K562 (cell line): ENCODE measurements at regions not wholly inside any gene's neighbourhood (a gene's known extent, or its start where the extent isn't known, plus 50 kb on each side); places are given as distances from the start of the nearest gene placed in this dataset.

ENCODE experiments used
- ATAC-seq: fragments of 200-7000 bp; cut with Tn5 transposase; 3 replicates; pipeline ENCODE4 v1.9.1; 2020; ENCODE audit warnings: moderate library complexity
- BruUV-seq: library from RNA; stranded (reverse); fragments of 400-500 nt; replicated peaks from 2 replicates; lab custom pipeline; 2021; lab: Mats Ljungman, UMichigan
- CTCF ChIA-PET: fragments of 300-600 bp; formaldehyde crosslinking; extraction: SDS; loops from one replicate; lab custom pipeline; 2021; ENCODE audit warnings: low intra/inter-chr PET ratio; lab: Yijun Ruan, JAX
- POLR2A ChIA-PET: fragments of 300-600, 350-650 bp; sonication (Branson Sonifier 250); formaldehyde crosslinking; extraction: SDS; loops from one replicate; lab custom pipeline; 2021; ENCODE audit warnings: antibody characterized with exemption, inconsistent platforms; lab: Yijun Ruan, JAX
- DNase-seq, 4 experiments: peaks; one replicate each; pipeline versions ENCODE4 v3.0.0 to v3.0.0-alpha.2; 2011 to 2018; ENCODE audit warnings: low spot score in 3 of 4, mixed read lengths in 3 of 4; ENCODE audit errors: extremely low read depth in 1 of 4
- FAIRE-seq: peaks from 2 replicates; lab custom pipeline; 2011; peaks lifted over from hg19 to GRCh38; lab: Jason Lieb, UNC
- H2AFZ ChIP-seq: 2 replicates; pipeline ENCODE4 v1.6.0; 2011; ENCODE audit warnings: low read depth, low read length, control low read depth, inconsistent platforms
- H3K27ac ChIP-seq: fragments of 200-600 bp; 3 replicates; pipeline ENCODE4 v1.8.0; 2011; ENCODE audit warnings: low read depth, mild to moderate bottlenecking, control low read depth, inconsistent platforms, low read length, moderate library complexity, mixed read lengths; ENCODE audit errors: extremely low read depth
- H3K27me3 ChIP-seq, 2 experiments: fragments of 300-600 bp in 1 of 2; 2 replicates in 1 of 2; 3 replicates in 1 of 2; pipeline versions ENCODE4 v1.6.0 to v1.8.0; 2011; ENCODE audit warnings: inconsistent platforms in 2 of 2, low read length in 2 of 2, mild to moderate bottlenecking in 1 of 2, mixed read lengths in 1 of 2, moderate library complexity in 1 of 2; ENCODE audit not compliant: control insufficient read depth in 2 of 2, insufficient read depth in 2 of 2
- H3K36me3 ChIP-seq: fragments of 300-600 bp; 3 replicates; pipeline ENCODE4 v1.8.0; 2011; ENCODE audit warnings: mild to moderate bottlenecking, low read length, inconsistent platforms; ENCODE audit not compliant: control insufficient read depth, insufficient read depth
- H3K4me1 ChIP-seq, 2 experiments: fragments of 200-600 bp in 1 of 2; replicated peaks in 1 of 2; 2 replicates in 1 of 2; 3 replicates in 1 of 2; pipeline versions ENCODE4 v1.5.1 to v1.8.0; 2011; ENCODE audit warnings: inconsistent platforms in 2 of 2, low read length in 2 of 2, mild to moderate bottlenecking in 1 of 2, mixed read lengths in 1 of 2, moderate library complexity in 1 of 2; ENCODE audit not compliant: control insufficient read depth in 2 of 2, insufficient read depth in 2 of 2
- H3K4me2 ChIP-seq: 2 replicates; pipeline ENCODE4 v1.6.1; 2011; ENCODE audit warnings: low read length, control low read depth, inconsistent platforms, mixed read lengths; ENCODE audit not compliant: insufficient read depth
- H3K4me3 ChIP-seq: fragments of 200-600 bp; sonication (generic), shearing (Covaris generic); 2 replicates; pipeline ENCODE4 v1.5.1; 2016; ENCODE audit warnings: control low read depth, inconsistent platforms
- H3K79me2 ChIP-seq: fragments of 200-600 bp; 3 replicates; pipeline ENCODE4 v1.8.0; 2011; ENCODE audit warnings: low read length, inconsistent platforms; ENCODE audit not compliant: control insufficient read depth, insufficient read depth
- H3K9ac ChIP-seq, 2 experiments: 2 replicates each; pipeline versions ENCODE4 v1.6.0 to v1.6.1; 2011; ENCODE audit warnings: low read depth in 2 of 2, low read length in 2 of 2, control low read depth in 1 of 2, inconsistent platforms in 1 of 2, mild to moderate bottlenecking in 1 of 2, mixed read lengths in 1 of 2; ENCODE audit not compliant: insufficient read depth in 1 of 2
- H3K9me1 ChIP-seq: one replicate; pipeline ENCODE4 v1.6.0; 2011; ENCODE audit warnings: inconsistent platforms, mild to moderate bottlenecking, low read length, moderate library complexity; ENCODE audit not compliant: control insufficient read depth, insufficient read depth
- H3K9me3 ChIP-seq: replicated peaks from 2 replicates; pipeline ENCODE4 v1.5.1; 2011; ENCODE audit warnings: low read depth, low read length, inconsistent platforms; ENCODE audit not compliant: control insufficient read depth, insufficient read depth
- H4K20me1 ChIP-seq: replicated peaks from 2 replicates; pipeline ENCODE4 v1.6.1; 2011; ENCODE audit warnings: low read length, inconsistent platforms, mixed read lengths; ENCODE audit not compliant: control insufficient read depth, insufficient read depth
- ARID2 ChIP-seq: fragments of 450-650 bp; IDR thresholded peaks from 2 replicates; pipeline ENCODE4 v1.6.1; 2017; ENCODE audit warnings: antibody characterized with exemption, mild to moderate bottlenecking
- ATF1 ChIP-seq, 2 experiments: fragments of 450-650 bp in 1 of 2; IDR thresholded peaks; 2 replicates each; pipeline ENCODE4 v1.6.1; 2016; ENCODE audit warnings: missing compliant biosample characterization in 1 of 2, missing genetic modification characterization in 1 of 2
- BACH1 ChIP-seq: fragments of 200-800 bp; sonication (Bioruptor generic); IDR thresholded peaks from 2 replicates; pipeline ENCODE4 v1.6.1; 2016; ENCODE audit warnings: missing genetic modification characterization, missing compliant biosample characterization
- CBFA2T2 ChIP-seq: fragments of 450-650 bp; conservative IDR thresholded peaks from 2 replicates; pipeline ENCODE4 v1.6.1; 2017; ENCODE audit warnings: mild to moderate bottlenecking
- HDGF ChIP-seq: fragments of 450-650 bp; IDR thresholded peaks from 2 replicates; pipeline ENCODE4 v1.6.1; 2016
- HNRNPUL1 ChIP-seq: fragments of 200-400 bp; formaldehyde crosslinking; IDR thresholded peaks from 2 replicates; pipeline ENCODE4 v1.6.1; 2017; ENCODE audit warnings: low read length
- IRF2 ChIP-seq: sonication (generic); formaldehyde crosslinking; IDR thresholded peaks from 2 replicates; pipeline ENCODE4 v1.8.1; 2022; ENCODE audit warnings: mild to moderate bottlenecking, missing genetic modification reagents
- KLF1 ChIP-seq: fragments of 450-650 bp; IDR thresholded peaks from 2 replicates; pipeline ENCODE4 v1.6.1; 2016; ENCODE audit warnings: missing genetic modification characterization, missing compliant biosample characterization
- KLF6 ChIP-seq: fragments of 250-450 bp; sonication (Bioruptor Pico); IDR thresholded peaks from 2 replicates; pipeline ENCODE4 v1.4.0; 2020; ENCODE audit warnings: mild to moderate bottlenecking, moderate library complexity, borderline replicate concordance
- NELFE ChIP-seq: IDR thresholded peaks from 2 replicates; pipeline ENCODE4 v1.6.1; 2011; ENCODE audit warnings: mild to moderate bottlenecking; ENCODE audit not compliant: insufficient read depth, insufficient read length
- NFXL1 ChIP-seq: fragments of 450-650 bp; formaldehyde crosslinking; IDR thresholded peaks from 2 replicates; pipeline ENCODE4 v1.4.0; 2021; ENCODE audit warnings: mild to moderate bottlenecking
- NR1H2 ChIP-seq: sonication (generic); formaldehyde crosslinking; IDR thresholded peaks from 2 replicates; pipeline ENCODE4 v1.4.0; 2020; ENCODE audit warnings: mild to moderate bottlenecking, missing genetic modification reagents
- POLR3A ChIP-seq: IDR thresholded peaks from 2 replicates; pipeline ENCODE4 v1.6.1; 2011; ENCODE audit warnings: borderline replicate concordance, mild to moderate bottlenecking, moderate library complexity; ENCODE audit not compliant: insufficient read length, insufficient read depth; ENCODE audit errors: extremely low read depth
- PTTG1 ChIP-seq: fragments of 450-650 bp; IDR thresholded peaks from 2 replicates; pipeline ENCODE4 v1.6.1; 2016; ENCODE audit warnings: low read depth, mild to moderate bottlenecking, missing genetic modification characterization, missing compliant biosample characterization
- RBM39 ChIP-seq: fragments of 200-400 bp; formaldehyde crosslinking; optimal IDR thresholded peaks from 2 replicates; pipeline ENCODE3; 2018; ENCODE audit warnings: low read depth, low read length
- TCF7 ChIP-seq: sonication (generic); IDR thresholded peaks from 2 replicates; pipeline ENCODE4 v1.6.1; 2016; ENCODE audit warnings: antibody characterized with exemption, borderline replicate concordance
- ZNF143 ChIP-seq: sonication (generic); formaldehyde crosslinking; IDR thresholded peaks from 2 replicates; pipeline ENCODE4 v1.9.0; 2022; ENCODE audit warnings: mild to moderate bottlenecking, missing genetic modification reagents
- ZNF589 ChIP-seq: fragments of 200-800 bp; sonication (Bioruptor generic); IDR thresholded peaks from 2 replicates; pipeline ENCODE4 v1.6.1; 2016; ENCODE audit warnings: low read depth, missing genetic modification characterization, missing compliant biosample characterization
- ZNF778 ChIP-seq: fragments of 450-650 bp; formaldehyde crosslinking; IDR thresholded peaks from 2 replicates; pipeline ENCODE4 v1.4.0; 2020; ENCODE audit warnings: mild to moderate bottlenecking, moderate library complexity
- WGBS: fragments of 100-300 bp; shearing (Covaris generic); methylation state at CpG from one replicate; pipeline ENCODE4 v1.1.6; 2016; ENCODE audit warnings: low coverage, mixed read lengths; ENCODE audit not compliant: insufficient coverage; ENCODE audit errors: missing lambda C conversion rate; 5-methylcytosine and 5-hydroxymethylcytosine counted together
- in situ Hi-C: fragments of 300-500 bp; cut with MboI; formaldehyde crosslinking; loops from 4 replicates; pipeline ENCODE4 v1.15.0; 2018; ENCODE audit warnings: inconsistent platforms, mixed read lengths
- intact Hi-C: fragments of 100-400 bp; cut with micrococcal nuclease; formaldehyde crosslinking; loops from 2 replicates; pipeline ENCODE4 v1.14.2; 2022
- TF ChIP-seq, protein P1 (sequence below): sonication (generic); formaldehyde crosslinking; IDR thresholded peaks from 2 replicates; pipeline ENCODE4 v1.8.1; 2023; ENCODE audit warnings: mild to moderate bottlenecking, missing genetic modification reagents
- TF ChIP-seq, protein P2 (sequence below): fragments of 450-650 bp; formaldehyde crosslinking; IDR thresholded peaks from 2 replicates; pipeline ENCODE4 v1.4.0; 2020; ENCODE audit warnings: mild to moderate bottlenecking, moderate library complexity
- TF ChIP-seq, protein P3 (sequence below): sonication (generic); formaldehyde crosslinking; IDR thresholded peaks from 2 replicates; pipeline ENCODE4 v1.8.0; 2023; ENCODE audit warnings: mild to moderate bottlenecking, missing genetic modification reagents

DNA sequence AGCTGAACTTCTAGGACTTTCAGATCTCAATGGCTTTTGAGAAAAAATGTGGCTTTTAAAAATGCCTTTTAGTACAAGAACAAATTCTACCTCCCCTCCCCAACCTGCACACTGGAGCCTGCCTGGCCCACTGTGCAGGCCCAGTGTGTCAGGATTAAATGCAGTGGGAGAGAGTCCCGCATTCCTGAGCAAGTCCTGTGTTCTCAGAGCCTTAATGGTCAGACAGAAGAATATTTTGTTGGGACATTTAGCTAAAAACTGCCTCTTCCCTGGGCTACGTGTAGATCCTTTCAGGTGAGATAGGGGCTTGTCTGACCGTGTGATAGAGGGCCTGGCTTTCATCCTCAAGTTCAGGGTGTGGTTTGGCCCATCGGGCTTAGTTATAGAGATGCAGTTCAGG is 63.1 kb upstream of the ESRRB start (continued):
- no peak for TF ChIP-seq PTTG1 (tag)
- no peak for TF ChIP-seq POLR3A
- no peak for TF ChIP-seq ZNF778 (CRISPR knock-in tag)
- TF ChIP-seq, protein P1, sequence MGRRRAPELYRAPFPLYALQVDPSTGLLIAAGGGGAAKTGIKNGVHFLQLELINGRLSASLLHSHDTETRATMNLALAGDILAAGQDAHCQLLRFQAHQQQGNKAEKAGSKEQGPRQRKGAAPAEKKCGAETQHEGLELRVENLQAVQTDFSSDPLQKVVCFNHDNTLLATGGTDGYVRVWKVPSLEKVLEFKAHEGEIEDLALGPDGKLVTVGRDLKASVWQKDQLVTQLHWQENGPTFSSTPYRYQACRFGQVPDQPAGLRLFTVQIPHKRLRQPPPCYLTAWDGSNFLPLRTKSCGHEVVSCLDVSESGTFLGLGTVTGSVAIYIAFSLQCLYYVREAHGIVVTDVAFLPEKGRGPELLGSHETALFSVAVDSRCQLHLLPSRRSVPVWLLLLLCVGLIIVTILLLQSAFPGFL (CRISPR knock-in tag): no peak
- no peak for TF ChIP-seq KLF1 (tag)

DNA sequence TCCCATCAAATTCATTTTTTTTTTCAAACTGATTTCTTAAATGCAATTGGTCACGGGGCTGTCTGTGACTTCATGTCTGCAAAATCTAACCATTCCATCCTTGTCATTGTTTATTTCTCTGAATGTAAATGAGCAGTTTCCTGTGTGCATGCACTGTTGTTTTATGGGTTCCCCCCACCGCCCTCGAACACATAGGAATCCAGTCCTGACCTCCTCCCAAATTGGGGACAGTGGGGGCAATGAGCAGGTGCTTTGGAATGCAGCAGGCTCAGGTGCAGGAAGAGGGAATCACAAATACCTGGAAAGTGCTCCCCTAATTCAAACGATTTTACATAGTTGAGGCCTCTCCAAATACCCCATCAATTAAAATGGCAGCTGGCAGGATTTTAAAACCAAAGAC is 62.6 kb upstream of the ESRRB start:
- 52% methylated on average over 4 of the region's 4 CpGs for WGBS
- Histone ChIP-seq H3K4me3 (no peak overlapping the region), H3K27ac (no peak overlapping the region), H3K4me2 (no peak overlapping the region), H3K4me1 (no peaks in the 10 kb centered on the region; a peak in 1 of 5 replicates), H4K20me1 (no peaks in the 10 kb centered on the region), H3K9me1 (peaks cover 3% of the 10 kb centered on the region), H3K36me3 (peaks cover 29% of the 10 kb centered on the region; the same call in 2 of the 3 replicates), H3K27me3 (no peaks in the 10 kb centered on the region), H3K79me2 (no peaks in the 10 kb centered on the region; the same call in 2 of the 3 replicates), H2AFZ (no peak overlapping the region), H3K9ac (no peak overlapping the region), H3K9me3 (no peaks in the 10 kb centered on the region)
- intact Hi-C loops (no loop called here), in situ Hi-C loops (no loop called here)
- FAIRE-seq (no peak), DNase-seq (no peak), ATAC-seq (no peak)
- POLR2A ChIA-PET: no interaction called here
- CTCF ChIA-PET: no interaction called here
- BruUV-seq: no TSS peak
- TF ChIP-seq HNRNPUL1: no peak
- TF ChIP-seq, protein P2, sequence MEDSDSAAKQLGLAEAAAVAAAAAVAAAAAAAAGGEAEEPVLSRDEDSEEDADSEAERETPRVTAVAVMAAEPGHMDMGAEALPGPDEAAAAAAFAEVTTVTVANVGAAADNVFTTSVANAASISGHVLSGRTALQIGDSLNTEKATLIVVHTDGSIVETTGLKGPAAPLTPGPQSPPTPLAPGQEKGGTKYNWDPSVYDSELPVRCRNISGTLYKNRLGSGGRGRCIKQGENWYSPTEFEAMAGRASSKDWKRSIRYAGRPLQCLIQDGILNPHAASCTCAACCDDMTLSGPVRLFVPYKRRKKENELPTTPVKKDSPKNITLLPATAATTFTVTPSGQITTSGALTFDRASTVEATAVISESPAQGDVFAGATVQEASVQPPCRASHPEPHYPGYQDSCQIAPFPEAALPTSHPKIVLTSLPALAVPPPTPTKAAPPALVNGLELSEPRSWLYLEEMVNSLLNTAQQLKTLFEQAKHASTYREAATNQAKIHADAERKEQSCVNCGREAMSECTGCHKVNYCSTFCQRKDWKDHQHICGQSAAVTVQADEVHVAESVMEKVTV (CRISPR knock-in tag): no peak
- TF ChIP-seq ATF1 (CRISPR knock-in tag; IDR thresholded peaks at IDR 0.05): no peak
- TF ChIP-seq ATF1 (tag; IDR thresholded peaks at IDR 0.05): no peak
- no peak for TF ChIP-seq ZNF589
- TF ChIP-seq IRF2 (CRISPR knock-in tag): no peak
- TF ChIP-seq, protein P3, sequence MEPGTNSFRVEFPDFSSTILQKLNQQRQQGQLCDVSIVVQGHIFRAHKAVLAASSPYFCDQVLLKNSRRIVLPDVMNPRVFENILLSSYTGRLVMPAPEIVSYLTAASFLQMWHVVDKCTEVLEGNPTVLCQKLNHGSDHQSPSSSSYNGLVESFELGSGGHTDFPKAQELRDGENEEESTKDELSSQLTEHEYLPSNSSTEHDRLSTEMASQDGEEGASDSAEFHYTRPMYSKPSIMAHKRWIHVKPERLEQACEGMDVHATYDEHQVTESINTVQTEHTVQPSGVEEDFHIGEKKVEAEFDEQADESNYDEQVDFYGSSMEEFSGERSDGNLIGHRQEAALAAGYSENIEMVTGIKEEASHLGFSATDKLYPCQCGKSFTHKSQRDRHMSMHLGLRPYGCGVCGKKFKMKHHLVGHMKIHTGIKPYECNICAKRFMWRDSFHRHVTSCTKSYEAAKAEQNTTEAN (CRISPR knock-in tag): no peak
- no peak for TF ChIP-seq ZNF143 (CRISPR knock-in tag)
- TF ChIP-seq NFXL1: no peak
- TF ChIP-seq NELFE: no peak
- no peak for TF ChIP-seq HDGF
- TF ChIP-seq TCF7: no peak
- no peak for TF ChIP-seq NR1H2 (CRISPR knock-in tag)
- TF ChIP-seq BACH1 (tag): no peak
- no peak for TF ChIP-seq KLF6
- no peak for TF ChIP-seq ARID2
- no peak for TF ChIP-seq RBM39
- no peak for TF ChIP-seq CBFA2T2
